ENCODE measurements at regions not wholly inside any gene's neighbourhood (a gene's known extent, or its start where the extent isn't known, plus 50 kb on each side); places are given as distances from the start of the nearest gene placed in this dataset.

- ChIA-PET POLR2A (no interaction called here), CTCF (interaction anchor here (1.1 to 1.4 kb wide), 2 partner anchors 11 to 48 kb away, joined by 3 read pairs; no protein-coding TSS in a partner anchor)
- DNase-seq (ENCODE audit: extremely low spot score), result no peak
Measured at GRCh38 chr5:135708481-135709207, 125.8 kb upstream of the SLC25A48 start.

GRCh38 chr5:135707302-135707701, 127.2 kb upstream of the SLC25A48 start:
- ChIA-PET CTCF (interaction anchor here (1.4 kb wide), 1 partner anchor 47 kb away, joined by 3 read pairs; no protein-coding TSS in a partner anchor), POLR2A (no interaction called here)
- TF ChIP-seq CTCF (IDR thresholded peaks at IDR 0.05; ENCODE audit: control extremely low read depth, extremely low read depth, low read depth, missing control alignments), result no peak
- no peak for DNase-seq (ENCODE audit: extremely low spot score)

More at GRCh38 chr5:135708481-135709207, 125.8 kb upstream of the SLC25A48 start:
- TF ChIP-seq CTCF (IDR thresholded peaks at IDR 0.05; ENCODE audit: control extremely low read depth, extremely low read depth, low read depth, missing control alignments), result no peak

- ChIA-PET POLR2A (no interaction called here), CTCF (interaction anchor here (1.4 kb wide), 1 partner anchor 47 kb away, joined by 3 read pairs; no protein-coding TSS in a partner anchor)
- no peak for DNase-seq (ENCODE audit: extremely low spot score)
- TF ChIP-seq CTCF (IDR thresholded peaks at IDR 0.05; ENCODE audit: control extremely low read depth, extremely low read depth, low read depth, missing control alignments), result no peak
Measured at GRCh38 chr5:135706893-135707292, 127.6 kb upstream of the SLC25A48 start.

GRCh38 chr5:135706474-135706873, 127.7 kb upstream of the CXCL14 start:
- CTCF ChIA-PET, result no interaction called here
- no peak for DNase-seq (ENCODE audit: extremely low spot score)
- POLR2A ChIA-PET, result no interaction called here
- TF ChIP-seq CTCF (IDR thresholded peaks at IDR 0.05; ENCODE audit: control extremely low read depth, extremely low read depth, low read depth, missing control alignments), result no peak

GRCh38 chr5:135705941-135706466, 127.2 kb upstream of the CXCL14 start:
- no peak for TF ChIP-seq CTCF (IDR thresholded peaks at IDR 0.05; ENCODE audit: control extremely low read depth, extremely low read depth, low read depth, missing control alignments)
- POLR2A ChIA-PET, result no interaction called here
- DNase-seq (ENCODE audit: extremely low spot score), result no peak
- CTCF ChIA-PET, result no interaction called here

GRCh38 chr5:135705141-135705631, 126.4 kb upstream of the CXCL14 start:
- TF ChIP-seq CTCF (IDR thresholded peaks at IDR 0.05; ENCODE audit: control extremely low read depth, extremely low read depth, low read depth, missing control alignments), result no peak
- no peak for DNase-seq (ENCODE audit: extremely low spot score)
- POLR2A ChIA-PET, result no interaction called here
- CTCF ChIA-PET, result interaction anchor here (1.4 kb wide), 1 partner anchor 39 kb away, joined by 3 read pairs; no protein-coding TSS in a partner anchor
